ENCODE measurements at regions not wholly inside any gene's neighbourhood (a gene's known extent, or its start where the extent isn't known, plus 50 kb on each side); places are given as distances from the start of the nearest gene placed in this dataset.

DNA sequence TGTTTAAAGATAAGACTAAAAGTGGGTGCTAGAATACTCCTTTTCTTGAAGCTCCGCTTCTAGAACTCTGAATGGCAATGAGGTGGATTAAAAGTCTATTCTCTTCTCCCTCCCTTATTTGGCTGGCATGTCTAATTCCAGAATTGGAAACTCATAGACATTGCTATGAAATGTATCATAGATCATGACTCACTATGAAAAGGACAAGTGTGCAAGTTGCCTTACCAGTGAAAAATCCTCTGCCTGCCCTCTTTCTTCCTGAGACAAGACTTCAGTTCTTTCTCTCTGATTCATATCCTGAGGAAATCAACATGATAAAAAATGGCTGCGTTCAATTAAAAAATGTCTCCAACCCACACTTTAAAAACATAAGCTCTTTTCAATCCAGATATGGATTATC is 73.2 kb upstream of the BLID start:
- TF ChIP-seq, protein P1, sequence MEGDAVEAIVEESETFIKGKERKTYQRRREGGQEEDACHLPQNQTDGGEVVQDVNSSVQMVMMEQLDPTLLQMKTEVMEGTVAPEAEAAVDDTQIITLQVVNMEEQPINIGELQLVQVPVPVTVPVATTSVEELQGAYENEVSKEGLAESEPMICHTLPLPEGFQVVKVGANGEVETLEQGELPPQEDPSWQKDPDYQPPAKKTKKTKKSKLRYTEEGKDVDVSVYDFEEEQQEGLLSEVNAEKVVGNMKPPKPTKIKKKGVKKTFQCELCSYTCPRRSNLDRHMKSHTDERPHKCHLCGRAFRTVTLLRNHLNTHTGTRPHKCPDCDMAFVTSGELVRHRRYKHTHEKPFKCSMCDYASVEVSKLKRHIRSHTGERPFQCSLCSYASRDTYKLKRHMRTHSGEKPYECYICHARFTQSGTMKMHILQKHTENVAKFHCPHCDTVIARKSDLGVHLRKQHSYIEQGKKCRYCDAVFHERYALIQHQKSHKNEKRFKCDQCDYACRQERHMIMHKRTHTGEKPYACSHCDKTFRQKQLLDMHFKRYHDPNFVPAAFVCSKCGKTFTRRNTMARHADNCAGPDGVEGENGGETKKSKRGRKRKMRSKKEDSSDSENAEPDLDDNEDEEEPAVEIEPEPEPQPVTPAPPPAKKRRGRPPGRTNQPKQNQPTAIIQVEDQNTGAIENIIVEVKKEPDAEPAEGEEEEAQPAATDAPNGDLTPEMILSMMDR (IDR thresholded peaks at IDR 0.05; ENCODE audit: low read depth, low read length, missing input control): no peak
- TF ChIP-seq JUND (IDR thresholded peaks at IDR 0.05): peak in 1 of 2 donors; percentile 23
- no peak for TF ChIP-seq HNF4A (conservative IDR thresholded peaks at IDR 0.05)
- TF ChIP-seq, protein P2, sequence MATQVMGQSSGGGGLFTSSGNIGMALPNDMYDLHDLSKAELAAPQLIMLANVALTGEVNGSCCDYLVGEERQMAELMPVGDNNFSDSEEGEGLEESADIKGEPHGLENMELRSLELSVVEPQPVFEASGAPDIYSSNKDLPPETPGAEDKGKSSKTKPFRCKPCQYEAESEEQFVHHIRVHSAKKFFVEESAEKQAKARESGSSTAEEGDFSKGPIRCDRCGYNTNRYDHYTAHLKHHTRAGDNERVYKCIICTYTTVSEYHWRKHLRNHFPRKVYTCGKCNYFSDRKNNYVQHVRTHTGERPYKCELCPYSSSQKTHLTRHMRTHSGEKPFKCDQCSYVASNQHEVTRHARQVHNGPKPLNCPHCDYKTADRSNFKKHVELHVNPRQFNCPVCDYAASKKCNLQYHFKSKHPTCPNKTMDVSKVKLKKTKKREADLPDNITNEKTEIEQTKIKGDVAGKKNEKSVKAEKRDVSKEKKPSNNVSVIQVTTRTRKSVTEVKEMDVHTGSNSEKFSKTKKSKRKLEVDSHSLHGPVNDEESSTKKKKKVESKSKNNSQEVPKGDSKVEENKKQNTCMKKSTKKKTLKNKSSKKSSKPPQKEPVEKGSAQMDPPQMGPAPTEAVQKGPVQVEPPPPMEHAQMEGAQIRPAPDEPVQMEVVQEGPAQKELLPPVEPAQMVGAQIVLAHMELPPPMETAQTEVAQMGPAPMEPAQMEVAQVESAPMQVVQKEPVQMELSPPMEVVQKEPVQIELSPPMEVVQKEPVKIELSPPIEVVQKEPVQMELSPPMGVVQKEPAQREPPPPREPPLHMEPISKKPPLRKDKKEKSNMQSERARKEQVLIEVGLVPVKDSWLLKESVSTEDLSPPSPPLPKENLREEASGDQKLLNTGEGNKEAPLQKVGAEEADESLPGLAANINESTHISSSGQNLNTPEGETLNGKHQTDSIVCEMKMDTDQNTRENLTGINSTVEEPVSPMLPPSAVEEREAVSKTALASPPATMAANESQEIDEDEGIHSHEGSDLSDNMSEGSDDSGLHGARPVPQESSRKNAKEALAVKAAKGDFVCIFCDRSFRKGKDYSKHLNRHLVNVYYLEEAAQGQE (IDR thresholded peaks at IDR 0.05): no peak
- TF ChIP-seq, protein P3, sequence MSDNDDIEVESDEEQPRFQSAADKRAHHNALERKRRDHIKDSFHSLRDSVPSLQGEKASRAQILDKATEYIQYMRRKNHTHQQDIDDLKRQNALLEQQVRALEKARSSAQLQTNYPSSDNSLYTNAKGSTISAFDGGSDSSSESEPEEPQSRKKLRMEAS (IDR thresholded peaks at IDR 0.05): no peak
- TF ChIP-seq TAF1 (conservative IDR thresholded peaks at IDR 0.05): no peak
- TF ChIP-seq RAD21 (IDR thresholded peaks at IDR 0.05): no peak
- no peak for TF ChIP-seq NR2F2 (IDR thresholded peaks at IDR 0.05)
- no peak for TF ChIP-seq YY1 (IDR thresholded peaks at IDR 0.05)
- TF ChIP-seq, protein P4, sequence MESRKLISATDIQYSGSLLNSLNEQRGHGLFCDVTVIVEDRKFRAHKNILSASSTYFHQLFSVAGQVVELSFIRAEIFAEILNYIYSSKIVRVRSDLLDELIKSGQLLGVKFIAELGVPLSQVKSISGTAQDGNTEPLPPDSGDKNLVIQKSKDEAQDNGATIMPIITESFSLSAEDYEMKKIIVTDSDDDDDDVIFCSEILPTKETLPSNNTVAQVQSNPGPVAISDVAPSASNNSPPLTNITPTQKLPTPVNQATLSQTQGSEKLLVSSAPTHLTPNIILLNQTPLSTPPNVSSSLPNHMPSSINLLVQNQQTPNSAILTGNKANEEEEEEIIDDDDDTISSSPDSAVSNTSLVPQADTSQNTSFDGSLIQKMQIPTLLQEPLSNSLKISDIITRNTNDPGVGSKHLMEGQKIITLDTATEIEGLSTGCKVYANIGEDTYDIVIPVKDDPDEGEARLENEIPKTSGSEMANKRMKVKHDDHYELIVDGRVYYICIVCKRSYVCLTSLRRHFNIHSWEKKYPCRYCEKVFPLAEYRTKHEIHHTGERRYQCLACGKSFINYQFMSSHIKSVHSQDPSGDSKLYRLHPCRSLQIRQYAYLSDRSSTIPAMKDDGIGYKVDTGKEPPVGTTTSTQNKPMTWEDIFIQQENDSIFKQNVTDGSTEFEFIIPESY (IDR thresholded peaks at IDR 0.05): no peak
- no peak for TF ChIP-seq RXRA (IDR thresholded peaks at IDR 0.05)
- TF ChIP-seq SP1 (IDR thresholded peaks at IDR 0.05): no peak
- TF ChIP-seq, protein P5, sequence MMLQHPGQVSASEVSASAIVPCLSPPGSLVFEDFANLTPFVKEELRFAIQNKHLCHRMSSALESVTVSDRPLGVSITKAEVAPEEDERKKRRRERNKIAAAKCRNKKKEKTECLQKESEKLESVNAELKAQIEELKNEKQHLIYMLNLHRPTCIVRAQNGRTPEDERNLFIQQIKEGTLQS (IDR thresholded peaks at IDR 0.05): no peak
- TF ChIP-seq EGR1 (IDR thresholded peaks at IDR 0.05; ENCODE audit: low read depth in 2 of 2): no peak
